IMR-90 (cell line): ENCODE measurements at regions not wholly inside any gene's neighbourhood (a gene's known extent, or its start where the extent isn't known, plus 50 kb on each side); places are given as distances from the start of the nearest gene placed in this dataset.

ENCODE experiments used
- CEBPB ChIP-seq: IDR thresholded peaks from 2 replicates; pipeline ENCODE4 v1.6.1; 2012; ENCODE audit warnings: low read depth, low read length, improper control_type of control experiment
- CHD1 ChIP-seq: IDR thresholded peaks from 2 replicates; pipeline ENCODE4 v1.6.1; 2012; ENCODE audit warnings: low read depth, low read length, improper control_type of control experiment
- CTCF ChIP-seq: conservative IDR thresholded peaks from 2 replicates; pipeline ENCODE4 v1.5.1; 2012; ENCODE audit warnings: mild to moderate bottlenecking, low read depth, low read length, improper control_type of control experiment
- ELK1 ChIP-seq: fragments of 150-350 bp; IDR thresholded peaks from 2 replicates; pipeline ENCODE4 v1.6.1; 2016; ENCODE audit warnings: low read depth, mild to moderate bottlenecking, low read length, moderate library complexity, borderline replicate concordance
- FOS ChIP-seq: fragments of 150-350 bp; IDR thresholded peaks from 2 replicates; pipeline ENCODE4 v1.6.1; 2016; ENCODE audit warnings: low read depth, low read length
- MAFK ChIP-seq: IDR thresholded peaks from 2 replicates; pipeline ENCODE4 v1.6.1; 2012; ENCODE audit warnings: low read depth, low read length, improper control_type of control experiment
- MAZ ChIP-seq: IDR thresholded peaks from 2 replicates; pipeline ENCODE4 v1.6.1; 2012; ENCODE audit warnings: low read depth, mild to moderate bottlenecking, low read length, improper control_type of control experiment, moderate library complexity, borderline replicate concordance
- MXI1 ChIP-seq: IDR thresholded peaks from 2 replicates; pipeline ENCODE4 v1.6.1; 2012; ENCODE audit warnings: low read depth, mild to moderate bottlenecking, low read length, moderate library complexity, borderline replicate concordance
- POLR2A ChIP-seq: IDR thresholded peaks from 2 replicates; pipeline ENCODE4 v1.6.1; 2012; ENCODE audit warnings: mild to moderate bottlenecking, low read depth, low read length
- RAD21 ChIP-seq: IDR thresholded peaks from 2 replicates; pipeline ENCODE4 v1.6.1; 2012; ENCODE audit warnings: low read length, improper control_type of control experiment
- RCOR1 ChIP-seq: IDR thresholded peaks from 2 replicates; pipeline ENCODE4 v1.6.1; 2012; ENCODE audit warnings: mild to moderate bottlenecking, low read length, improper control_type of control experiment; ENCODE audit not compliant: insufficient replicate concordance
- SMC3 ChIP-seq: fragments of 150-350 bp; IDR thresholded peaks from 2 replicates; pipeline ENCODE4 v1.6.1; 2016; ENCODE audit warnings: low read depth, mild to moderate bottlenecking, antibody characterized with exemption, low read length, moderate library complexity
- USF2 ChIP-seq: fragments of 150-350 bp; IDR thresholded peaks from 2 replicates; pipeline ENCODE4 v1.6.1; 2017; ENCODE audit warnings: mild to moderate bottlenecking, antibody characterized with exemption, low read length, low read depth

- TF ChIP-seq POLR2A: no peak
- no peak for TF ChIP-seq RCOR1
- peak; percentile 39 for TF ChIP-seq CTCF
- no peak for TF ChIP-seq MAFK
- no peak for TF ChIP-seq USF2
- TF ChIP-seq MAZ: no peak
- TF ChIP-seq FOS: no peak
- peak; percentile 9; the same call in 1 of the 2 replicates for TF ChIP-seq RAD21
- TF ChIP-seq ELK1: no peak
- TF ChIP-seq MXI1: no peak
- TF ChIP-seq CEBPB: no peak
- TF ChIP-seq SMC3: peak; percentile 29; the same call in 1 of the 2 replicates
- TF ChIP-seq CHD1: no peak
Measured at GRCh38 chr4:126592088-126592487, 1040.7 kb upstream of the INTU start.
